ENCODE measurements at regions not wholly inside any gene's neighbourhood (a gene's known extent, or its start where the extent isn't known, plus 50 kb on each side); places are given as distances from the start of the nearest gene placed in this dataset.

- TF ChIP-seq CTCF (conservative IDR thresholded peaks at IDR 0.05), result no peak
- TF ChIP-seq ZFX (IDR thresholded peaks at IDR 0.05), result no peak
These were observed 123.9 kb upstream of the ARID2 start for GRCh38 chr12:45605624-45606023.
